HFFc6 (cell line): ENCODE measurements at regions not wholly inside any gene's neighbourhood (a gene's known extent, or its start where the extent isn't known, plus 50 kb on each side); places are given as distances from the start of the nearest gene placed in this dataset.

Experiments used
- DNase-seq: peaks from one replicate; pipeline ENCODE4 v3.0.0-alpha.2; 2018
- H3K27ac Mint-ChIP-seq: 2 replicates; pipeline ENCODE4 v1.8.0; 2020; ENCODE audit warnings: mild to moderate bottlenecking, mixed read lengths
- H3K27me3 Mint-ChIP-seq: 2 replicates; pipeline ENCODE4 v1.8.0; 2021; ENCODE audit warnings: mild to moderate bottlenecking, moderate library complexity, mixed read lengths; ENCODE audit not compliant: insufficient read depth
- H3K36me3 Mint-ChIP-seq: 2 replicates; pipeline ENCODE4 v1.8.0; 2021; ENCODE audit warnings: low read depth, mixed read lengths
- H3K4me1 Mint-ChIP-seq: 2 replicates; pipeline ENCODE4 v1.8.0; 2020; ENCODE audit warnings: low read depth, mixed read lengths
- H3K4me3 Mint-ChIP-seq: 2 replicates; pipeline ENCODE4 v1.8.0; 2020; ENCODE audit warnings: mild to moderate bottlenecking, moderate library complexity, mixed read lengths
- H3K9me3 Mint-ChIP-seq: 2 replicates; pipeline ENCODE4 v1.8.0; 2020; ENCODE audit warnings: mild to moderate bottlenecking, mixed read lengths
- CTCF ChIP-seq: fragments of 200-600 bp; sonication (generic); IDR thresholded peaks from 2 replicates; pipeline ENCODE4 v1.5.0; 2021; ENCODE audit warnings: antibody characterized with exemption, mild to moderate bottlenecking

DNA sequence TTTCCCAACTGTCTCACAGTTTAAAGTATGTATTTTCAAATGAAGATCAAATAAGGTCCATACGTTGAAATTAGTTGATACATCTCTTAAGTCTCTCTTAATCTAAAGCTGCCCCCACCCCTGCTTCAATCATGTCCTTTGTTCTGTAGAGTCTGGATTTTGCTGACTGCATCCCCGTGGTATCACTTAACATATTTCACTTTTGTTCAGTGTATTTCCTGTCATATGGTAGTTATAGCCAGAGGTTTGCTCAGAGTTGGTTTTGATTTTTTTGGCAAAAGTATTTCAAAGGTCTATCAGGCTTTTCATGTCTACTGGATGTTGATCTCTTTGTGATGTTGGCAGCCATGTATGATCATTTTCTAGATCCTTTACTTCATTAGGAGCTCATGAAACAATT is 54.4 kb upstream of the ARID5B start:
- H3K4me3 Mint-ChIP-seq, result no peak overlapping the region
- no peaks in the 10 kb centered on the region for H3K9me3 Mint-ChIP-seq
- peaks cover 54% of the 10 kb centered on the region for H3K4me1 Mint-ChIP-seq
- H3K27me3 Mint-ChIP-seq, result no peaks in the 10 kb centered on the region
- no peak for TF ChIP-seq CTCF
- no peaks in the 10 kb centered on the region for H3K36me3 Mint-ChIP-seq
- H3K27ac Mint-ChIP-seq, result no peak overlapping the region
- no peak for DNase-seq

GRCh38 chr10:61847640-61848039 is 53.9 kb upstream of the ARID5B start:
- TF ChIP-seq CTCF, result no peak
- H3K9me3 Mint-ChIP-seq, result no peaks in the 10 kb centered on the region
- H3K4me1 Mint-ChIP-seq, result peaks cover 48% of the 10 kb centered on the region
- no peaks in the 10 kb centered on the region for H3K27me3 Mint-ChIP-seq
- H3K27ac Mint-ChIP-seq, result no peak overlapping the region
- H3K36me3 Mint-ChIP-seq, result no peaks in the 10 kb centered on the region
- no peak overlapping the region for H3K4me3 Mint-ChIP-seq
- no peak for DNase-seq

DNA sequence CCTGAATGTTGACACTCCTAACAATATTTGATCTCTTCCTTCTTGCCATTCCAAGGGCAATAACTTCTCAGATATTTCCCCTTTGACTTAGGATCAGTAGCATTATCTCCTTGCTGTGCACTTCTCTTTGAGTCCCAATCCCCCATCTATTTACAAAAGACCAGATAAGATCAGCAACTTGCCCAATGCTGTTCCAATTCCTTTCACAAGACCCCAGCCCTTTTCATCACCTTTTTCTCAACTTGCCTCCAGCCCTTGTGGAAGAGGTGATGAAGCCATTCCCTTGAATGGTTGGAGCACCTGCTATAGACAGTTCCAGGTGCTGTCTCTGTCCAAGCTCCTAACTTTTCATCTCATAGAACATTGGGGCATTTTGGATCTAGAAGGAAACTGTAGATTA is 51.1 kb upstream of the ARID5B start:
- Mint-ChIP-seq H3K9me3 (no peaks in the 10 kb centered on the region), H3K27ac (no peak overlapping the region), H3K4me1 (peaks cover 25% of the 10 kb centered on the region), H3K27me3 (no peaks in the 10 kb centered on the region), H3K36me3 (no peaks in the 10 kb centered on the region), H3K4me3 (no peak overlapping the region)
- no peak for TF ChIP-seq CTCF
- DNase-seq, result no peak
